HUES64 (cell line): ENCODE measurements at regions not wholly inside any gene's neighbourhood (a gene's known extent, or its start where the extent isn't known, plus 50 kb on each side); places are given as distances from the start of the nearest gene placed in this dataset.

ENCODE experiments used
- H3K27ac ChIP-seq: 2 replicates; pipeline ENCODE4 v1.7.0; 2013; ENCODE audit warnings: low read depth, low read length, inconsistent platforms
- H3K27me3 ChIP-seq: 2 replicates; pipeline ENCODE4 v1.6.1; 2013; ENCODE audit warnings: mild to moderate bottlenecking, low read length; ENCODE audit not compliant: insufficient read depth
- H3K36me3 ChIP-seq: 2 replicates; pipeline ENCODE4 v1.6.1; 2013; ENCODE audit warnings: mild to moderate bottlenecking, low read length; ENCODE audit not compliant: insufficient read depth
- H3K4me1 ChIP-seq: 2 replicates; pipeline ENCODE4 v1.6.1; 2013; ENCODE audit warnings: mild to moderate bottlenecking, low read length, moderate library complexity; ENCODE audit not compliant: insufficient read depth
- H3K4me3 ChIP-seq: 2 replicates; pipeline ENCODE4 v1.5.1; 2013; ENCODE audit warnings: mild to moderate bottlenecking, low read length, moderate library complexity
- H3K9ac ChIP-seq: 2 replicates; pipeline ENCODE4 v1.6.1; 2013; ENCODE audit warnings: mild to moderate bottlenecking, low read depth, low read length
- H3K9me3 ChIP-seq: 2 replicates; pipeline ENCODE4 v1.6.1; 2013; ENCODE audit warnings: low read depth, low read length; ENCODE audit not compliant: insufficient read depth
- WGBS: fragments of 150-250, 120-280 bp; methylation state at CpG from one replicate; pipeline ENCODE4 v1.1.7; 2013; ENCODE audit warnings: missing lambda C conversion rate; 5-methylcytosine and 5-hydroxymethylcytosine counted together

- Histone ChIP-seq H3K27me3 (no peaks in the 10 kb centered on the region), H3K4me1 (no peaks in the 10 kb centered on the region), H3K27ac (no peak overlapping the region), H3K36me3 (no peaks in the 10 kb centered on the region), H3K9ac (no peak overlapping the region), H3K4me3 (no peak overlapping the region), H3K9me3 (no peaks in the 10 kb centered on the region)
- 100% methylated on average over 1 of the region's 2 CpGs for WGBS
Measured at GRCh38 chr4:31059753-31060522, 339.8 kb downstream of the PCDH7 start.

GRCh38 chr4:31065086-31065485 lies 344.9 kb downstream of the PCDH7 start:
- no peaks in the 10 kb centered on the region for H3K36me3 ChIP-seq
- H3K27me3 ChIP-seq: no peaks in the 10 kb centered on the region
- H3K4me3 ChIP-seq: no peak overlapping the region
- no peak overlapping the region for H3K9ac ChIP-seq
- no peak overlapping the region for H3K27ac ChIP-seq
- H3K4me1 ChIP-seq: peaks cover 8% of the 10 kb centered on the region; the same call in 1 of the 2 replicates
- WGBS: 91% methylated on average over 3 of the region's 3 CpGs
- H3K9me3 ChIP-seq: no peaks in the 10 kb centered on the region

DNA sequence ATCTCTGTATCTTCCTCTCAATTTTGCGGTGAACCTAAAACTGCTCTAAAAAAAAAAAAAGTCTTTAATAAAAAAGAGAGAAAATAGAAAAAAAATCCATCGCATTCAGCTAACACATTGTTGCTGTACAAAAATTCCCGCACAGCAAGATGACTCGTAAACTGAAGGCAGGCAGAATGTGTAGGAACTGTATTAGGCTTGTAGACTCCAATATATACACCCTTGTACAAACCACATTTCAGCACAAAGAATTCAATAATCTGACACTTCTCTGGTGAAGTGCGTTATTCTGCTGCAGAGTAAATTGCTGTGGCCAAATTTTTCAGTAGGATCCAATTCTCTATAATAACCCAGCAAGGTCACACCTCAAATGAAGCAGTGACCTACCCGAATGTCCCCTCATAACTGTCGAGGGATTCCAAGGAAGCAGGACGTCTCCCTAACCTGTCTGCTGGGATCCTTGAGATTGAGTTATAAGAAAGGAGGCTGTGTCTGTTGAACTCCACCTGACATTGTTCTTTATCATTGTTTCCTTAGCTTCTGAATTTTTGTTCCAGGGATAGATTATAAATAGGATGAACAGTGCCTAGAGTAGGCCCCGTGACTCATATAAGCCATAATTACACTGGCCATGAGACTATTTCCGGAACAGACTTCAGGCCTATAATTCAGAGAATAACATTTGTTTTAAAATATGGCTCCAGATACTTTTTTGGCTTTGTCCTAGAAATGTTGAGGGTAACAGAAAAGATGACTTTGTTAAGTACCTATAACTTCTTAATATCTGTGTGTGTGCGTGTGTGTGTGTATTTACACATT lies 348.3 kb downstream of the PCDH7 start:
- Histone ChIP-seq H3K36me3 (no peaks in the 10 kb centered on the region), H3K27ac (no peak overlapping the region; the same call in 1 of the 2 replicates)

DNA sequence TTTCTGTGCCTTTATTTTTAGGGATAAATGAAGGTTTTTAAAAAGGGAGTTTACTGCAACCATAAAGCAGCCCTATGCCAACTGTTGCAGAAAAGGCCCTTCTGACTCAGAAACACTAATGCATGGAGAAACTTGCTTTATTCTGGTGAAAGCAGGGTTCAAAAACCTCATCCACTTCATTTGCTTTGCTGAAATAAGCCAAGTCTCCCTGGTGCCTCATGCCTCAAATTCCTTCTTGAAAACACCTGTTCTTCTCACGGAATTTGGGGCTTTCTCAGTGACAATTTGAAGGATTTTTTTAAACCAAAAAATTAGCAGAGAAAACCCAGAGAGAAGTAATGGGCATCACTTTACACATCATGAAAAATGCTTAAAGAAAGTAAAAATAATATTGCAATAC lies 349.0 kb downstream of the PCDH7 start:
- H3K27me3 ChIP-seq: no peaks in the 10 kb centered on the region
- H3K4me3 ChIP-seq: no peak overlapping the region
- H3K27ac ChIP-seq: no peak overlapping the region; the same call in 1 of the 2 replicates
- H3K4me1 ChIP-seq: peaks cover 8% of the 10 kb centered on the region; the same call in 1 of the 2 replicates
- no peaks in the 10 kb centered on the region for H3K9me3 ChIP-seq
- H3K9ac ChIP-seq: no peak overlapping the region
- 67% methylated on average over 1 of the region's 1 CpG for WGBS
- no peaks in the 10 kb centered on the region for H3K36me3 ChIP-seq

More for the DNA sequence above, 348.3 kb downstream of the PCDH7 start:
- H3K9me3 ChIP-seq: no peaks in the 10 kb centered on the region
- WGBS: 96% methylated on average over 10 of the region's 11 CpGs
- no peak overlapping the region for H3K4me3 ChIP-seq
- no peaks in the 10 kb centered on the region for H3K27me3 ChIP-seq
- H3K4me1 ChIP-seq: peaks cover 8% of the 10 kb centered on the region; the same call in 1 of the 2 replicates
- no peak overlapping the region for H3K9ac ChIP-seq

- WGBS: 100% methylated on average over 1 of the region's 3 CpGs
- Histone ChIP-seq H3K9ac (no peak overlapping the region), H3K27ac (no peak overlapping the region), H3K4me3 (no peak overlapping the region), H3K27me3 (no peaks in the 10 kb centered on the region), H3K36me3 (no peaks in the 10 kb centered on the region), H3K4me1 (peaks cover 8% of the 10 kb centered on the region; the same call in 1 of the 2 replicates), H3K9me3 (no peaks in the 10 kb centered on the region)
Measured at GRCh38 chr4:31071508-31072486, 351.6 kb downstream of the PCDH7 start.

DNA sequence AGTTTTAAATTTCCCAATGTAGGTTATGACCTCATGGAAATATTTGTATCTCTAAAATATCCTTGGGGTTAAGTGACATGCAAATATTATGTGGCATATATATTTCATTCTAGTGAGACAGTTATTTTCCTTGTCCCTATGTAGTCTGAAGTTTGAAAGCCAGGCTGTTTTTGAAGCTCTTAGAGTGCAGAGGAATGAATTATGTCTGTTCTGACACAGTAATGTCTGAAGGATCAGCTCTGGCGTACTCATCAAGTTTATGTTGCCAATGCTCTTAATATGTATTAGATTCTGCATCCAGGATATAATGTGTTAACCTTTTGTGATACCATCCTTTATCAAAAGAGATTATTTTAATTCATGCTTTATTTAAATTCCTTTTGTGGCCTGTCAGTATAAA lies 355.8 kb downstream of the PCDH7 start:
- H3K4me3 ChIP-seq: no peak overlapping the region
- H3K27me3 ChIP-seq: no peaks in the 10 kb centered on the region
- no peak overlapping the region for H3K27ac ChIP-seq
- H3K9ac ChIP-seq: no peak overlapping the region
- 72% methylated on average over 1 of the region's 1 CpG for WGBS
- no peaks in the 10 kb centered on the region for H3K36me3 ChIP-seq
- H3K9me3 ChIP-seq: no peaks in the 10 kb centered on the region
- no peaks in the 10 kb centered on the region for H3K4me1 ChIP-seq

DNA sequence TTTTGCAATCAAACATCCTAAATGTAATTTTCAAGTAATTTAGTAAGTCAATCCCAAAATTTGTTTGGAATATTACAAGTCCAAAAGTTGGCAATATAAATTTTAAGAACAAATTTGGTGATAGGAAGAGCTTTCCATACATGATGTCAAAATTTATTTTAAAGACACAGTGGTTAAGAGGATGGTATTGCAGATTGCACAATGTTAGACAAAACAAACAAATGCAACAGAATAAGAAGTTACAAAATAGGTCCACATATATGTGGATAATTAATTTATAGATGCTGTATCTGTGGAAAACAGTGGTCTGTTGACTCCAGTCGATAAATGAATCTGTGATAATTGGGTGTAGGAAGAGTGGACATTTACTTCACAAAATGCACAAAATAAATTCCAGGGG lies 358.5 kb downstream of the PCDH7 start:
- 80% methylated on average over 1 of the region's 1 CpG for WGBS
- H3K27ac ChIP-seq: no peak overlapping the region

GRCh38 chr4:31080887-31081286 lies 360.7 kb downstream of the PCDH7 start:
- Histone ChIP-seq H3K27ac (no peak overlapping the region), H3K9ac (no peak overlapping the region), H3K4me1 (peaks cover 7% of the 10 kb centered on the region), H3K36me3 (no peaks in the 10 kb centered on the region), H3K27me3 (no peaks in the 10 kb centered on the region), H3K4me3 (no peak overlapping the region), H3K9me3 (no peaks in the 10 kb centered on the region)
- WGBS: 91% methylated on average over 3 of the region's 3 CpGs

More for the DNA sequence above, 358.5 kb downstream of the PCDH7 start:
- H3K4me1 ChIP-seq: no peaks in the 10 kb centered on the region
- H3K36me3 ChIP-seq: no peaks in the 10 kb centered on the region
- no peaks in the 10 kb centered on the region for H3K9me3 ChIP-seq
- no peak overlapping the region for H3K9ac ChIP-seq
- H3K4me3 ChIP-seq: no peak overlapping the region
- H3K27me3 ChIP-seq: no peaks in the 10 kb centered on the region

- Histone ChIP-seq H3K4me3 (no peak overlapping the region), H3K9ac (no peak overlapping the region), H3K27me3 (no peaks in the 10 kb centered on the region), H3K9me3 (no peaks in the 10 kb centered on the region), H3K27ac (no peak overlapping the region), H3K36me3 (no peaks in the 10 kb centered on the region), H3K4me1 (peaks cover 12% of the 10 kb centered on the region)
Measured at GRCh38 chr4:31081366-31081765, 361.2 kb downstream of the PCDH7 start.

- Histone ChIP-seq H3K4me1 (peaks cover 12% of the 10 kb centered on the region), H3K27ac (no peak overlapping the region), H3K9me3 (no peaks in the 10 kb centered on the region), H3K36me3 (no peaks in the 10 kb centered on the region), H3K27me3 (no peaks in the 10 kb centered on the region), H3K4me3 (no peak overlapping the region), H3K9ac (no peak overlapping the region)
- WGBS: 94% methylated on average over 3 of the region's 3 CpGs
Measured at GRCh38 chr4:31083456-31083855, 363.3 kb downstream of the PCDH7 start.
